ENCODE measurements at regions not wholly inside any gene's neighbourhood (a gene's known extent, or its start where the extent isn't known, plus 50 kb on each side); places are given as distances from the start of the nearest gene placed in this dataset.

DNA sequence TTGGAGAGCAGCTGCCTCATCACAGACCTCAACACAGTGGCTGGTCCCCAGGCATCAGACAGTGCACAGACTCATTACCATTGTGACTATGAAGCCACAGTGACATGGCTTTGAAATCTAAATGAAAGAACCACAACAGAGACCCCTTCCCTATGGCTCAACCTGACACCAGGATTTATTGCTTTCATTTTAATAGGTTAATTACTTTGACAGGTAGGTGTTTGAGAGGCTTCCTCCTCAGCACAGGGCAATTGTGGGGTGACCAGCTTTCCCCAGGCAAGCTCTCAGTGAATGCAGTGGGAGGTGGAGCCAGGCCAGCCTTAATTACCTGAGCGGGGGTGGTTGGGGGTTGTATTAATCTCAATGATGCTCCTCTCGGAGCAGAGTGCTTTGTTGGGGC, 102.3 kb downstream of the CHST1 start:
- TF ChIP-seq, protein P1, sequence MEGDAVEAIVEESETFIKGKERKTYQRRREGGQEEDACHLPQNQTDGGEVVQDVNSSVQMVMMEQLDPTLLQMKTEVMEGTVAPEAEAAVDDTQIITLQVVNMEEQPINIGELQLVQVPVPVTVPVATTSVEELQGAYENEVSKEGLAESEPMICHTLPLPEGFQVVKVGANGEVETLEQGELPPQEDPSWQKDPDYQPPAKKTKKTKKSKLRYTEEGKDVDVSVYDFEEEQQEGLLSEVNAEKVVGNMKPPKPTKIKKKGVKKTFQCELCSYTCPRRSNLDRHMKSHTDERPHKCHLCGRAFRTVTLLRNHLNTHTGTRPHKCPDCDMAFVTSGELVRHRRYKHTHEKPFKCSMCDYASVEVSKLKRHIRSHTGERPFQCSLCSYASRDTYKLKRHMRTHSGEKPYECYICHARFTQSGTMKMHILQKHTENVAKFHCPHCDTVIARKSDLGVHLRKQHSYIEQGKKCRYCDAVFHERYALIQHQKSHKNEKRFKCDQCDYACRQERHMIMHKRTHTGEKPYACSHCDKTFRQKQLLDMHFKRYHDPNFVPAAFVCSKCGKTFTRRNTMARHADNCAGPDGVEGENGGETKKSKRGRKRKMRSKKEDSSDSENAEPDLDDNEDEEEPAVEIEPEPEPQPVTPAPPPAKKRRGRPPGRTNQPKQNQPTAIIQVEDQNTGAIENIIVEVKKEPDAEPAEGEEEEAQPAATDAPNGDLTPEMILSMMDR (IDR thresholded peaks at IDR 0.05), result no peak
- TF ChIP-seq POLR2A (IDR thresholded peaks at IDR 0.05), result no peak
